GM10248 (cell line): ENCODE measurements at regions not wholly inside any gene's neighbourhood (a gene's known extent, or its start where the extent isn't known, plus 50 kb on each side); places are given as distances from the start of the nearest gene placed in this dataset.
"Not testable (repeated sequence)": the region's sequence is repeated elsewhere in the genome, so short reads cannot be mapped to it uniquely, and the experiment has no call there.

Source experiments
- CTCF ChIA-PET: fragments of 300-600 bp; sonication (Branson Sonifier 250); formaldehyde crosslinking; extraction: SDS; loops from one replicate; lab custom pipeline; 2021; ENCODE audit warnings: antibody characterized with exemption; lab: Yijun Ruan, JAX
- POLR2A ChIA-PET: fragments of 350-650 bp; sonication (Branson Sonifier 250); formaldehyde crosslinking; extraction: SDS; loops from one replicate; lab custom pipeline; 2020; ENCODE audit warnings: antibody characterized with exemption; lab: Yijun Ruan, JAX
- DNase-seq: peaks from one replicate; pipeline ENCODE4 v3.0.0; 2012; ENCODE audit errors: extremely low spot score
- CTCF ChIP-seq: IDR thresholded peaks from 2 replicates; pipeline ENCODE4 v1.5.1; 2012; ENCODE audit warnings: mild to moderate bottlenecking, low read depth; ENCODE audit errors: extremely low read depth, missing control alignments, control extremely low read depth

DNA sequence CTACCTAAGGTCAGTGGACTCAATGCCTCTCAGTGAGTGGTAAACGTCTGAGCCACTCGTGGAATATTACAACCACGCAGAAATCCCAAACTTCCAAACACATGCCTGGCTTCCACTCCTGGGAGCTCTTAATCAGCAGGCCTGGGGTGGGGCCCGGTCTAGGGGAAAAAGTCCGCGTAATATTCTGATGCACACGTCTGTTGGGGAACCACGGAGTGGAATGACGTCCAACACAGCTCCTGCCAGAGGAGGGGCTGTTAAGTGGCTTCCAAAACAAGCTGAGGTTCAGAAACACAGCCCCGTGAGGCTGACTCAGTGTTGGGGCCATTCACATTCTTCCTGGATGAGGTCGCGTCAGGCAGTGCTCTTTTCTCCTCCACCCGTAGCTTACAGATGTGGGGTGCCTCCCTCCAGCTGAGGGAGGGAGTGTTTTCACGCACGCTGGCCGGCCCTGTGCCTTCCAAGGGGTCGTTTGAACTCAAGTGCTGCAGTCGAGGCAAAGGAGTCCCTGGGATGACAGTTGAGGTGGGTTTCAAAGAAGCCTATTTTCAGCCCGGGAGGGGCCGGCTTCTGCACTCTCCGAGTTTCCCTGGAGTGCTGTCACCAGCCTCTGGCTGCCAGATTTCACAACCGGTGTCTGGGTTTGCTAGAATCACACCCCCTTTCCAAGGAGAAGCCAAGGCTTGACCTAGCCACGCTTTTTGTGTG is 73.1 kb downstream of the ACKR3 start:
- POLR2A ChIA-PET = no interaction called here
- no peak for DNase-seq
- CTCF ChIA-PET = interaction anchor here (1.0 kb wide), 2 partner anchors 9 to 15 kb away, joined by 3 read pairs; no protein-coding TSS in a partner anchor
- TF ChIP-seq CTCF = no peak

DNA sequence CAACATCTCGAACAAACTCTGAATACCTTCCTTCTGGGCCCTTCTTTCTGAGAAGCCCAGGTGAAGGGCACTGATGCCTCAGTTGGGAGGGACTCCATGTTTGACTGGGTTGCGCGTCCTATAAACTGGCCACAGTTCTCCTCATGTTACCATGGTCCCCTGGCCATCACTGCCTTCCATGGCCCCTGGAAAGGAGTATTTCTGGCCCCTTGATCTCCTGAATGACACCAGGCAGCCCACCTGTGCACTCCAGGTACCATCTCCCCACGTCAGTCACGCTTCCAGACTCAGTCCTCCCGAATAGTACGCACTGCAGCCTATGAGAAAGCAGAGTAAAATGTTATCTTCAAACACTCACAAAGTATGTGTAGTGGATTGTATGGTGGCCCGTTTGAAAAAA is 73.9 kb downstream of the ACKR3 start:
- DNase-seq = no peak
- no peak for TF ChIP-seq CTCF
- ChIA-PET CTCF (interaction anchor here (1.0 kb wide), 1 partner anchor 14 kb away, joined by 3 read pairs; no protein-coding TSS in a partner anchor), POLR2A (no interaction called here)

DNA sequence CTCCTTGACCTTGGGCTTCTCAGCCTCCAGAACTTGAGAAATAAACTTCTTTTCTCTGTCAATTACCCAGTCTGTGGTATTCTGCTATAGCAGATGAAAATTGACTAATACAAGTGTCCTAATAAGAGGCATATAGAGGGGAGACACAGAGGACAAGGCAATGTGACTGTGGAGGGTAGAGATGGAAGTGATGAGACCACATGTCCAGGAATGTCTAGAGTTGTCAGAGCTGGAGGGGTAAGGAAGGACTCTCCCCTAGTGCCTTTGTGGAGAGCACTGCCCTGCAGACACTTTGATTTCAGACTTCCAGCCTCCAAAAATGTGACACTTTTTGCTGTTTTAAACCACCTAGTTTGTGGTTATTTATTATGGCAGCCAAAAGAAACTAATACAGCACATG is 74.4 kb downstream of the ACKR3 start:
- TF ChIP-seq CTCF = no peak
- ChIA-PET POLR2A (no interaction called here), CTCF (interaction anchor here (1.5 kb wide), 1 partner anchor 10 kb away, joined by 5 read pairs; no protein-coding TSS in a partner anchor)
- no peak for DNase-seq

DNA sequence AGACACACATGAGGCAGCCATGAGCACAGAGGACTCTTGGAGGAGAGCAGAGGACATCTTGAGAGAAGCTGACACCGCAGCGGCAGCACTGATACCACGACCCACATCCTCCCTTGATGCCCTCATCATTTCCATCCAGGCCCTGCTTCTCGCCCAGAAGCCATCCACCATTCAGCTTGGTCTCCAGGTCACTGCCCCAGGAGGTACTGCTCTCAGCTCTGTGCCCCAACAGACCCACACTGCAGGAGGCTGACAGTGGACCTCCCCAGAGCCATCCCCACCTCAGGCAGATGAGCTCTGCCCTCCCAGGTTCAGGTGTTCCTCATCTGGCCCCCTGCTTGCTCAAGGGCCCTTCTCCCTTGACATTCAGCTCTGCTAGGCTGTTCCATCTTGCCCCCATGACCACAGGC is 74.9 kb downstream of the ACKR3 start:
- TF ChIP-seq CTCF = no peak
- DNase-seq = no peak
- ChIA-PET CTCF (interaction anchor here (1.0 to 1.5 kb wide), 2 partner anchors 10 to 12 kb away, joined by 3 to 5 read pairs; no protein-coding TSS in a partner anchor), POLR2A (interaction anchor here (0.6 kb wide), 1 partner anchor 133 kb away, joined by 3 read pairs; no protein-coding TSS in a partner anchor)

- not testable (repeated sequence) for DNase-seq
- ChIA-PET CTCF (interaction anchor here (1.0 to 1.5 kb wide), 2 partner anchors 9 to 12 kb away, joined by 3 to 5 read pairs; no protein-coding TSS in a partner anchor), POLR2A (interaction anchor here (0.6 kb wide), 1 partner anchor 17 kb away, joined by 5 read pairs; no protein-coding TSS in a partner anchor)
Measured at GRCh38 chr2:236645141-236645540, 75.5 kb downstream of the ACKR3 start.

DNA sequence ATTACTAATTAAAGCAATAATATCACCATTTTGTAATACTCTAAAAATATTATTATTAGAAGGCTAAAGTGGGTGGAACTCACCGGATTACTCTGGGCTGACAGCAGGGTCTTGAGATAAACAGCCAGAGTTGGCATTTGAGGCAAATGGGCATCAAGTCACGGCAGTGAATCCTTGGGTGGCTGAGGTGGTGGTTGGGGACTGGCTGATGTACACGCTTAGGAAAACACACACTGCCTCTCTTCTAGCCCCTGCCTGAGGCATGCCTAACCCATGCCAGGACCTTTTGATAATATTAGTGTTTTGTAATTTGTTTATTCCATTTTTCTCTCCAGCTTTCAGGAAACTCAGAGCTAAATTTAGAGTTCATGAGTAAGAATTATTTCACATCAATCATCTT is 76.8 kb downstream of the ACKR3 start:
- TF ChIP-seq CTCF = no peak
- no peak for DNase-seq
- ChIA-PET CTCF (interaction anchor here (0.8 to 1.2 kb wide), 2 partner anchors 34 to 54 kb away, joined by 3 read pairs; no protein-coding TSS in a partner anchor), POLR2A (no interaction called here)

- ChIA-PET POLR2A (no interaction called here), CTCF (interaction anchor here (0.8 to 1.2 kb wide), 2 partner anchors 34 to 53 kb away, joined by 3 read pairs; no protein-coding TSS in a partner anchor)
- no peak for TF ChIP-seq CTCF
- no peak for DNase-seq
Measured at GRCh38 chr2:236646871-236647270, 77.2 kb downstream of the ACKR3 start.
